HG03442 (cell line): ENCODE measurements at regions not wholly inside any gene's neighbourhood (a gene's known extent, or its start where the extent isn't known, plus 50 kb on each side); places are given as distances from the start of the nearest gene placed in this dataset.
"Not testable (repeated sequence)": the region's sequence is repeated elsewhere in the genome, so short reads cannot be mapped to it uniquely, and the experiment has no call there.

Experiments
- ATAC-seq: cut with Tn5 transposase; IDR thresholded peaks from one replicate; pipeline ENCODE4 v1.9.1; 2021; ENCODE audit warnings: mild to moderate bottlenecking, moderate library complexity; ENCODE audit not compliant: unreplicated experiment

GRCh38 chr11:13782390-13783075, 114.1 kb downstream of the FAR1 start:
- no peak for ATAC-seq

DNA sequence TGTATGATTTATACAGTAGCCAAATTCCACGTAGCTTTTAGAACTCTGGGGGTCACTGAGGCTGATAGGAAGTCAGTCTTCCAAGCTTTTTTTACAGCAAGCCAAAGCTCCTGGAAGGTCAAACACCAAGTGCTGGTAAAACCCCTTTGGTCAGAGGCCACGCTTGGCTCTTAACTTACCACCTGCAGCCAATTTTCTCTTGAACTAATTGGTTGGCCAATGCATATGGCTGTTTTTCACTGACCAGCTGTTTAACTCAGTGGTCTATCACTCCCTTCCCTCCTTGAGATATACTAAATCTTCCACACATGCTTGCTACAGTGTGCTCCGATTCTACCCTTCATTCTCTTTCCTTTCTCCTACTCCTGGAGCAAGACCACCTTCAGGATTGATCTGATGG, 116.0 kb downstream of the FAR1 start:
- ATAC-seq: no peak

DNA sequence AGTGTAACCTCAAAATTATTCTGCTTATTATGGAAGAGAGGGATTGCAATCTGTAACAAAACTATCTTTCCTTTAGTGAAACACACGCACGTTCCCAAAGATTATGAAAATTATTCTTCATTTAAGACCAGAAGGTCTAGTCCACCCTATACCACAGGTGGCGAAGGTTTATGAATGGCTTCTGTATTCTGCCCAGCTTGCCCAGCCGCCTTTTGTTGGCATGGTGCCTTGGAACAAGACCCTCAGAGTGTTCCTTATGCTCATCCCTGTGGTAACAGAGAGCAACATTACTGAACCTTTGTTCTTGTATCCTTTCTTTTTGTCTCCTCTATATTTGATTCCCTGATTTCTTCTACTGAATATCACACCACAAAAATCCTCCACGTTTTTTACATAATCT, 116.4 kb downstream of the FAR1 start:
- ATAC-seq: no peak

- ATAC-seq: no peak
Observed at GRCh38 chr11:13786688-13787087, 118.2 kb downstream of the FAR1 start.

GRCh38 chr11:13797616-13798015, 129.1 kb downstream of the FAR1 start:
- ATAC-seq: not testable (repeated sequence)

- no peak for ATAC-seq
Observed at GRCh38 chr11:13800901-13801300, 132.4 kb downstream of the FAR1 start.

DNA sequence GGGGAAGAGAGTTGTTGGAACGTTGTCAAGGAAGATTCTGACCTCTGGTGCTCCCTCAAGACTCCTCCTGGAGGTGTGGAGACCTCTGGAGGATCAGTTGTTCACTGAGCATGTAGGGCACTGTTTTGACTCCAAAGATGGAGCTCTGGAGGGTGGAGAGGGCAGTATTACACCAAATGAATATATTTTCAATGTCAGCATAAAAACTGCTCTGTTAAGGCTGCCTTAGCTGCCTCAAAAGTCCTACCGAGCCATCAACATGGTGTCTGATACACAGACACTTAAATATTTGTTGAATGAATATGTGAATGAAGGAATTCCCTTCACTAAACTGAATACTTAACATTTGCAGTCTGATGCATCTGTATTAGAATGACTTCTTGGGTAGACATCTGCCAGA, 144.2 kb upstream of the SPON1 start:
- no peak for ATAC-seq

DNA sequence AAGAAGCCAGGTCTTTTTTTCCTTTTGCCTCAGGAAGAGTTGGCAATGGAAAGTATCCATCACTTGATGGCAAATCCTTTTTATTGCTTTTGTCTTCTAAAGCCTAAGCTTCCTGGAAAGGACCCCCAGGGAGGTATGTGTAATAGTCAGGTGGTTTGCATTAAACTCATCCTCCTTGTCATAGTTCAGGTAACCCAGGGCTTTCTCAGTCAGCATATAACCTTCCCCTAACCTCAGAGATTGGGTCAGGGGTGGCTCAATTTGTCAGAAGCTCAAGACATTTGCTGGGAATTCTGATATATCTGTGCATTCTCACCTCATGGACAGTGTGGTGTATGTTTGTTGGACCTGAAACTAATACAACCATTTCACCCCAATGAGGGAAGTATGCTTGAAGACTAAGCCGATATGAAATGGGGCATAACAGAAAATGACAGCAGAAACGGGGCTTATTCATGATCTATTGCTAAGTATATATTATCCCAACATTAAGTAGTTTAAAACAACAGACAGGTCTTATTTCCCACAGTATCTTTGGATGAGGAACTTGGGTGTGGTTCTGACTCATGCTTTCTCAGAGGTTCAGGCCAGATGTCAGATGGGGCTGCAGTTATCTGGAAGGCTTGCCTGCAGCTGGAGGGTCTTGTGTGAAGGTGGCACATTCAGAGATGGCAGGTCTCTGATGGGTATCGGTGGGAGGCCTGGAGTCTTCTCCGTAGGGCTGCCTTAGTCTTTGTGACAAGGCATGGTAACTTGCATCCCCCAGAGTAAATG, 135.8 kb upstream of the SPON1 start:
- ATAC-seq: no peak

DNA sequence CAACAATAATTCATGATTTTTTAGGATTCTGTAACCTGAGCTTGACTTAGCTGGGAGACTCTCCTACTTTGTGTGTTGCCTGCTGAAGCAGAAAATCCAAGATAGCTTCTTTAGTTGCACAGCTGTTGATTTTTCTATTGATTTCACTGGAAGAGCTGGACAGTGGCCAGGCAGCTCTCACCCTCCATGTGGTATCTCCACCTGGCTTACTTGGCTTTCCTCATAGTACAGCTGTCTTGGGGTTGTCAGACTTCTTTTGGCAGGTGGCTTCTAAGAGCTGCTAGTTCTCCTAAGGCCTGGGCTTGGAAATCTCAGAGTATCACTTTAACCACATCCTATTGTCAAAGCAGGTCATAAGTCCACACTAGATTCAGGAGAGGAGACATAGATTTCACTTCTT, 130.8 kb upstream of the SPON1 start:
- no peak for ATAC-seq

- no peak for ATAC-seq
Observed at GRCh38 chr11:13834463-13834862, 128.1 kb upstream of the SPON1 start.

DNA sequence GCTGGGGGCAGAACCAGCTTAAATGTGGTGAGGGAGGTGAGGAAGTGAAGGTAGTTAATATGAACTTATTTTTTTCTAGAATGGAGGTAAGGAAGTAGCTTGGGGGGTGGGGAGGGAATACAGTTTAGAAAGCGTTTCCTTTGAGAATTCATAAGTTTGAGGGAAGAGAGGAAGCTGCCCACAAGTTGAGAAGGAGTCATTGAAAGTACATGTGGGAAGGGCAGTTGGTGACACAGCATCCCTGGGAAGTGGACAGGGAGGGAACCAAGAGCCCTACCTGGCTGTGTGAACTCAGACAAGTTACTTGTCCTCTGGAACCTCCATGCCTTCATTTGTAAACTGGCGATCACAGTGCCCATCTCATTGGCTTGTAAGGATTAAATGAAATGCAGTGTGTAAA, 125.9 kb upstream of the SPON1 start:
- ATAC-seq: no peak

DNA sequence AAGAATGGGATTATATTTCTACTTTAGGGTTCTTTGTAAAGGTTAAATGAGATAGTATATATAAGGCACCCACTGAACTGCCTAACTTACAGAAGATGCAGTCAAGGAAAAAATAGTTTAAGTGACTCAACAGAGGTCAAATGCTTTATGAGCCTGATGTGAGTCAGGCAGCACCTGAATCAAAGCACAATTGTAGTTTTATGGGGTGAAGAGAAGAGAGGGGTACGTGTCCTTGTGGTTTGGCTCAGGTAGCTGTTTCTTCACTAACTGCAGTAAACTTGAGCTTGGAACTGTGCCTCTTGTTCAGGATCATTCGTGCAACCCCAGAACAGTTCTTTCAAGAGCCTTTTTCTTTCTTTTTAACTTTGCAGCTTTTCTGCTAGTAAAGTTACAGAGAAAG, 125.2 kb upstream of the SPON1 start:
- ATAC-seq: no peak

DNA sequence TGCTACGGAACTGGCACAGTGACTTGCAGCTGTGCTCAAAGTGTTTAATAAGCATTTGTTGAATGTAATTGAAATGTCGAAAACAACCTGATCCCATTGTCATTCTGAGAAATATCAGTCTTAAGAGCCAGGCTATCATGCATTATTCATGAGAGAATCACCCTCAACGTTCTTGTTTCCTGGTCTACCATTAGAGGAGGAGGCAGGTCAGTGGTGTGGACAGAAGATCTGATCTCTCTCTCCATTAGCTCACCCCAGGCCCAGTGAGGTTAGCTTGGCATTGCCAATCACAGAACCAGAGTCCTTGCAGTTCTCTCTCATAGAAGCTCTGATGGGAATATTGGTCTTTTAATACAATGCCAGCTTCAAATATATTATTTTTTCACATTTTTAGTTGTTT, 121.1 kb upstream of the SPON1 start:
- no peak for ATAC-seq

- ATAC-seq: no peak
Observed at GRCh38 chr11:13848031-13848430, 114.5 kb upstream of the SPON1 start.

GRCh38 chr11:13850231-13851005, 112.1 kb upstream of the SPON1 start:
- no peak for ATAC-seq

- no peak for ATAC-seq
Observed at GRCh38 chr11:13851691-13852090, 110.8 kb upstream of the SPON1 start.

DNA sequence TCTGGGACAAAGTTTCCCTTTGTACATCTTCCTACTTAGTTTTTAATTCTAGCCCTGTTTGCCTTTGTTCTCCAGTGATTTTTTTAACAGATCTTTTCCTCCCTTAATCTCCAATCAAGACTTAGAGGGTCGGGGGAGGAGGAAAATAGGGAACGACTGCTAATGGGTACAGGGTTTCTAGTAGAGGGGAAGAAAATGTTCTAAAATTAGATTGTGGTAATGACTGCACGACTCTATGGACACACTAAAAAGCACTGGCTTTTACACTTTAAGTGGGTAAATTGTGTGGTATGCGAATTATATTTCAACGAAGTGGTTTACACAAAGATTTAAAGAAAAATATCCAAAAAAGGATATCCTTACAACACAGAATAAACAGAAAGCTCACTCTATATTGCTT, 110.0 kb upstream of the SPON1 start:
- no peak for ATAC-seq

DNA sequence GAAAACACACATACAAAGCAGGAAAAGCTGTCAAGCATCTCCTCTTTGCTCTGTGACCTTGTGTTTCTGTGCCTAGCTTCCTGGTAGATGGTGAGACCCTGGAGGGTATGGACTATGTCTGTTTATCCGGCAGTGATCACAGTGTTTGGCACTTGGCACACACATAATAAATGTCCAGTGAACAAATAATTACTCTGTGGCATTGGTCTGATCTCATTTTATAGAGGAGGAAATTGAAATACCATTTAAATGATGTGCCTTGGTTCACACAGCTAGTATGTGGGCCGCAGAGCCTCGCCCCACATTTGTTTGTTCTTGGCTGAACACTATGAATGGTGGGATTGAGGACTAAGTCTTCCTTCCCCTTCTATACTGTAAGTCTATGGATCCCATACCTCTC, 104.7 kb upstream of the SPON1 start:
- no peak for ATAC-seq

- ATAC-seq: no peak
Observed at GRCh38 chr11:13859892-13860291, 102.6 kb upstream of the SPON1 start.

DNA sequence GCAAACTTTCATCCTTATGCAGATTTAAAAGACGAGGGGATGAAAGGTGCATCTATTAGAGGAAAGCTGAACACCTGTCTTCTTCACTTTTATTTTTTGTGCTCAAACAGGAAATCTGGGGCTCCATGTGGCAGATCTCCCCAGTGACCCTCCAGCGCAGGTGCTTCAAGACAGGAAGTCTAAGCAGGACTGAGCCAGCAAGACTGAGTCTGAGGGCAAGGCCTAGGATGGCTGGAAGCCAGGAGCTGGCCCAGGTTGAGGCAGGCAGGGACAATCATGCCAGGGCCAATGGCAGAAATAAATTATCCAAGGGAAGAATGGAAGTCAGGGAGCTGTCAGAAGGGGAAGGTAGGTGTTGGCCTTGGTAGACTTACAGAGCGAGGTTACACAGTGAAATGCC, 101.1 kb upstream of the SPON1 start:
- no peak for ATAC-seq

DNA sequence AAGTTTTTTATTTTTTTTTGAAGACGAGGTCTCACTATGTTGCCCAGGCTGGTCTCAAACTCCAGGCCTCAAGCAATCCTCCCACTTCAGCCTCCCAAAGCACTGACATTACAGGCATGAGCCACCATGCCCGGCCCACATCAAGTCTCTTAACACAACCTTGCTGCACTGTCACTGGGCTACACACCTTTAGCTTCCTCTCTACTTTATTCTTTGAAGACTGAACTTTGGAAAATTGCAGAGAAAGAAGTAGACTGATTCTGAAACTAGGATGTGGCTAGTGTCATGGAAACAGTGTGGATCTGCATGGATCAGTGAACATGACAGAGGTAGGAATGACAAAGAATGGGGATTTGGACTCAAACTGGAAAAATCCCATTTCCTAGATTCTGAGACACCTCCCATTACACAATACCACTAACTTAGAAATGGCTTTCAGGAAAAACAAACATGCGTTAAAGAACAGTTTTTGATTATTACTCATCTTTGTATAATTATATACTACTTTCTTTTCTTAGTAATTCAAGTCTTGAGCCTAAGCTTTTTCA, 99.6 kb upstream of the SPON1 start:
- ATAC-seq: no peak
